Lower leg skin (tissue), 4 donors: ENCODE measurements at regions not wholly inside any gene's neighbourhood (a gene's known extent, or its start where the extent isn't known, plus 50 kb on each side); places are given as distances from the start of the nearest gene placed in this dataset.

Experiments
- DNase-seq, 2 donors: peaks; one replicate each; pipeline ENCODE4 v3.0.0-alpha.2; 2019; ENCODE audit warnings: low spot score in 2 of 2
- H3K4me3 ChIP-seq: fragments of 200-600 bp; sonication (generic); 2 replicates; pipeline ENCODE4 v1.5.1; 2017; ENCODE audit warnings: mild to moderate bottlenecking, low read depth; ENCODE audit not compliant: poor library complexity, severe bottlenecking
- CTCF ChIP-seq, 3 donors: fragments of 450-650 bp; IDR thresholded peaks; one replicate each; pipeline ENCODE4 v1.5.1; 2016; ENCODE audit warnings: antibody characterized with exemption in 3 of 3, mild to moderate bottlenecking in 3 of 3, moderate library complexity in 2 of 3
- POLR2A ChIP-seq, 2 donors: fragments of 450-650 bp; IDR thresholded peaks; one replicate each; pipeline ENCODE4 v1.6.1; 2016 to 2017; ENCODE audit warnings: antibody characterized with exemption in 2 of 2, mild to moderate bottlenecking in 1 of 2, moderate library complexity in 1 of 2
- WGBS, 2 donors: methylation state at CpG; one replicate each; pipeline ENCODE4 v1.1.5; 2018; 5-methylcytosine and 5-hydroxymethylcytosine counted together
- intact Hi-C: fragments of 100-400 bp; cut with DNase I; formaldehyde crosslinking; loops from one replicate; pipeline ENCODE4 v1.15.0; 2023; ENCODE audit warnings: low total_unique reads

GRCh38 chr6:2509711-2510110 lies 241.0 kb downstream of the MYLK4 start:
- 71 to 83% methylated on average over 16 of the region's 16 CpGs for WGBS, 2 donors
- TF ChIP-seq CTCF (IDR thresholded peaks at IDR 0.05) (no peak), POLR2A (IDR thresholded peaks at IDR 0.05) (no peak)
- no peak for DNase-seq
- H3K4me3 ChIP-seq: no peak overlapping the region
- intact Hi-C loops: no loop called here

GRCh38 chr6:2508071-2508470 lies 242.7 kb downstream of the MYLK4 start:
- intact Hi-C loops: no loop called here
- no peak for DNase-seq
- H3K4me3 ChIP-seq: no peak overlapping the region
- TF ChIP-seq POLR2A (IDR thresholded peaks at IDR 0.05) (no peak), CTCF (IDR thresholded peaks at IDR 0.05) (no peak)
- WGBS, 2 donors: 64 to 78% methylated on average over 3 of the region's 3 CpGs

GRCh38 chr6:2507521-2508037 lies 243.1 kb downstream of the MYLK4 start:
- WGBS, 2 donors: 32 to 38% methylated on average over 3 of the region's 3 CpGs
- intact Hi-C loops: no loop called here
- H3K4me3 ChIP-seq: no peak overlapping the region

GRCh38 chr6:2507016-2507415 lies 243.7 kb downstream of the MYLK4 start:
- 48 to 50% methylated on average over 2 of the region's 2 CpGs for WGBS, 2 donors
- no peak for DNase-seq
- TF ChIP-seq POLR2A (IDR thresholded peaks at IDR 0.05) (no peak), CTCF (IDR thresholded peaks at IDR 0.05) (no peak)
- no peak overlapping the region for H3K4me3 ChIP-seq
- intact Hi-C loops: no loop called here

More at GRCh38 chr6:2507521-2508037, 243.1 kb downstream of the MYLK4 start:
- TF ChIP-seq POLR2A (IDR thresholded peaks at IDR 0.05) (no peak), CTCF (IDR thresholded peaks at IDR 0.05) (no peak)
- no peak for DNase-seq

- no peak for DNase-seq
- WGBS, 2 donors: 65 to 74% methylated on average over 9 of the region's 9 CpGs
- TF ChIP-seq CTCF (IDR thresholded peaks at IDR 0.05): no peak
- TF ChIP-seq POLR2A (IDR thresholded peaks at IDR 0.05): no peak
- no peak overlapping the region for H3K4me3 ChIP-seq
- intact Hi-C loops: no loop called here
Observed at GRCh38 chr6:2505624-2506023, 245.1 kb downstream of the MYLK4 start.

GRCh38 chr6:2504495-2505064 lies 246.1 kb downstream of the MYLK4 start:
- WGBS, 2 donors: 45 to 64% methylated on average over 1 of the region's 1 CpG
- no peak overlapping the region for H3K4me3 ChIP-seq
- intact Hi-C loops: no loop called here
- DNase-seq: no peak
- no peak for TF ChIP-seq CTCF (IDR thresholded peaks at IDR 0.05)
- TF ChIP-seq POLR2A (IDR thresholded peaks at IDR 0.05): no peak
